ENCODE measurements at regions not wholly inside any gene's neighbourhood (a gene's known extent, or its start where the extent isn't known, plus 50 kb on each side); places are given as distances from the start of the nearest gene placed in this dataset.

- no peak for DNase-seq
Observed at GRCh38 chr2:221215487-221215886, 356.6 kb downstream of the EPHA4 start.

GRCh38 chr2:221216636-221217035 lies 355.5 kb downstream of the EPHA4 start:
- DNase-seq: no peak

DNA sequence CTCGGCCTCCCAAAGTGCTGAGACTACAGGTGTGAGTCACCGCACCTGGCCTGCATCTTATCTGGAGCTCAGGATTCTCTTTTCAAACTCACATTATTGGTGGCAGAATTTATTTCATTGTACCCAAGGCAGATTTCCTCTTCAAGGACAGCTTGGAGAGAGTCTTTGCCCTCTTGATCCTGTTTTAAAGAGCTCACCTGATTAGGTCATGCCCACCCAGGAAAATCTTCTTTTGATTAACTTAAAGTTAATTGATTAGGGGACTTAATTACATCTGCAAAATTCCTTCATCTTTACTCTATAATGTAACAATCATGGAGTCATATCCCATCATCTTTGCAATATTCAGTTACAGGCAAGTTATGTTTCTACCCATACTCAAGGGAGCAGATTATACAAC lies 346.4 kb downstream of the EPHA4 start:
- DNase-seq: no peak

GRCh38 chr2:221228214-221228769 lies 343.8 kb downstream of the EPHA4 start:
- no peak for DNase-seq

DNA sequence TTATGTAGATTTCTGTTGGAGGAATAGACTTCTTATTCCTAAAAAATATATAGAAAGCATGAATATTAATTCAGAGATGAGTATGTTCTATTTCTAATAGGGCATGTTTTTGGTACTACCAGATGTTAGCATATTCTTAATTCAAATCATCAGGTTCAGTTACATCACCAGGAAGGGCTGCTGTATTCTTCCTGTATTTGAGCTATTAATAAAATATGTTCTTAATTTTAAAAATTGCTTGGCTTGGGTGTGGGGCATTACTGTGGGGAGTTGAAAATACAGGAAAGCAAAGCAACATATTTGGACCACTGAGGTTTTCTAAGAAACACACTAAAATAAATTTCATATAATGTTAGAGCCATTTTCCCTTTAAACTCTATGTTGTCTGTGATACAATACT lies 343.0 kb downstream of the EPHA4 start:
- no peak for DNase-seq

GRCh38 chr2:221231511-221231910 lies 340.6 kb downstream of the EPHA4 start:
- DNase-seq: no peak

GRCh38 chr2:221235941-221236340 lies 336.2 kb downstream of the EPHA4 start:
- no peak for DNase-seq

- DNase-seq: no peak
Observed at GRCh38 chr2:221241072-221241471, 331.0 kb downstream of the EPHA4 start.

- no peak for DNase-seq
Observed at GRCh38 chr2:221243771-221244170, 328.3 kb downstream of the EPHA4 start.

DNA sequence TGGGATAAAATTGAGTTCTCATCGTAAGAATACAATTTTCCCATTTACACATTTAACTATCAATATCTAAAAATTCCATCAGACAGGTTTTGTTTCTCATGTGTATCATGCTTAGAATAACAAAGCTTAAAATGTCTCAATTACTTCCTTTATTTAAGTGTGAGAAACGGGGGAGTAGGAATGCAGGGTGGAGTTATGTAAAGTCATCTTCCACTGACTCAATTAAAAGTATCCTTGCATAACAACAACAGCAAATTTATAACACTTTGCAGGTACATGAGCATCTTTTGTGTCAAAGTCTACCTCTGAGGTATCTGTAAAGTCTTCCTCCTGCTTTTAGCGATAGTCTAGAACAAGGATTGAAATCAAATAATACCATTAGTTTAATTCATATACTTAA lies 327.1 kb downstream of the EPHA4 start:
- DNase-seq: no peak

GRCh38 chr2:221245772-221246171 lies 326.3 kb downstream of the EPHA4 start:
- no peak for DNase-seq

GRCh38 chr2:221254299-221254698 lies 317.8 kb downstream of the EPHA4 start:
- DNase-seq: no peak

DNA sequence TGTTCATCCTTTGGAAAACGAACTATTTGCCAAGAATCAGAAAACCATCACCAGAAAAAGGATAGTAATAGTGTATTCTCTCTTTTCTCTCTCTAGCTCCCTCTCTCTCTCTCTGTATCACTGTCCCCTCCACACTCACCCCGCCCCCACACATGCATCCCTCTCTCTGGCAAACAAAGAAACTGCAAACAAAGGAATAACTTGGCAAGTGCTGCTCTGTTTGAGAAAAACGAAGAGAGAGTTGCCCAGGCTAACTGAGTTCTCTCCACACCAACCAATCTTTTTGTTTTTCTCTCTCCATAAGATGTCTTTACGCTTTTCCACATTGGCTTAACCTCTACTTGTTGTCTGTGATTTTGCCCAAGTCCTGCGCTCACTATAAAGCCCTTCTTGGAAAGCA lies 316.2 kb downstream of the EPHA4 start:
- no peak for DNase-seq

DNA sequence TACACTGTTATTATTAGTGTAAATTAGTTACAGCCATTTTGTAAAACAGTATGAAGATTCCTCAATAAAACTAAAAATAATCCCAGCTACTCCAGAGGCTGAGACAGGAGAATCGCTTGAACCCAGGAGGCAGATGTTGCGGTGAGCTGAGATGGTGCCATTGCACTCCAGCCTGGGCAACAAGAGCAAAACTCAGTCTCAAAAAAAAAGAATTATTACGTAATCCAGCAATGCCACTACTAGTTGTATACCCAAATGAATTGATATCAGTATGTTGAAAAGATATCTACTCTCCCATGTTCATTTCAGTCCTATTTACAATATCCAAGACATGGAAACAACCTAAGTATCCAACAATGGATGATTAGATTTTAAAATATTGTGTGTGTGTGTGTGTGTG lies 313.6 kb downstream of the EPHA4 start:
- no peak for DNase-seq

GRCh38 chr2:221262651-221263050 lies 309.5 kb downstream of the EPHA4 start:
- DNase-seq: no peak

- no peak for DNase-seq
Observed at GRCh38 chr2:221263573-221263972, 308.5 kb downstream of the EPHA4 start.

GRCh38 chr2:221264318-221264717 lies 307.8 kb downstream of the EPHA4 start:
- no peak for DNase-seq

GRCh38 chr2:221267773-221268425 lies 304.2 kb downstream of the EPHA4 start:
- DNase-seq: no peak

DNA sequence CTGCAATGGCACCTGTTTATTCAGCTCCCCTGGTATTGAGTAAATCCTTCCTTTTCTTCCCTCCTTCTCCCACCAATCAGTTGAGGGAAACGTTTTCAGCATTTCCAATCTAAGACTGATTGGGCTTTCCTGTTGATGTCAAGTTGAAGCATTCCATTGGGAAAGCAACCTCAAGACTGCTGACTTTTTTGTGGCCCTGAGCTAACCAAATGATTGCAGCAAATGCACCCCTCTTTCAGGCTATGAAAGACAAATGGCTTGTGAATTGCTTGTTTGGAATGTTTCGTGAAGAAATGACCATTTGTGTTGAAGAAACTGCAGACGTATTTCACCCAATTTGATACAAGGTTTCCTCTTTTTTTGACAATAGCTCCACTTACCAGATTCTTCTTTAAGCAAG lies 303.5 kb downstream of the EPHA4 start:
- no peak for DNase-seq

DNA sequence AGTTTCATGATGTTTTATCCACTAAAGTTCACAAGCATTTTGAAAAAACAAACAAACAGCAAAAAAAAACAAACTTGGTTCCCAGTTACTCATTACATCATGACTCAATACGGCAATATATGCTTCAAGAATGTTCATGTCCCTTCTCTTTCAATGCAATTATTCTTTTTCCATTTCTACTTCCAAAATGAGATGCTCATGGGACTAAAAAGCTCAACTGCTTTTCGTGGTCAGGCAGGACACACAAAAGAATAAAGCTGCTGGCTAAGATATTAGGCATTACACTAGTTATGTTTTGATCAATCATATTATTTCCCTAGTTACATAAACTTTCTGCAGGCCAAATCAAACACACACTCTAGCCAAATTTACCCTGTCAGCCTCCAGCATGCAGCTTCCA lies 301.3 kb downstream of the EPHA4 start:
- DNase-seq: no peak

GRCh38 chr2:221272729-221273128 lies 299.4 kb downstream of the EPHA4 start:
- DNase-seq: no peak

DNA sequence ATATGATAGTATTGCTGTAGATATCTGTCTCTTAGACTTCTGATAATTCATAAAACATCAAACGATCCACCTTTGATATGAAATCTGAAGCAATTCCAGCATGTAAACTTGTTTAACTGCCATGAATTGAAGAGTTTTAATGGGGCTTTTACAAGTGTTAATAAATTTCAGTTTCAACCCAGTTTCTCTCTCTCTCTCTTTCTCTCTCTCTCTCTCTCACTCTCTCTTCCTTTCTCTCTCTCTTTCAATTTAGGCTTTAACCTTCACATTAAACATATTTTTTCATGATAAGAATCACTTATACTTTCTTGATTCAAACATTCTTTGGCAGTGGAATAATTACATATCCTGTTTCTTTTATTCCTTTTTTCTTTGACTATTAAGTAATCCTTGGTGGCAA lies 296.1 kb downstream of the EPHA4 start:
- no peak for DNase-seq

GRCh38 chr2:221276601-221277000 lies 295.5 kb downstream of the EPHA4 start:
- no peak for DNase-seq

DNA sequence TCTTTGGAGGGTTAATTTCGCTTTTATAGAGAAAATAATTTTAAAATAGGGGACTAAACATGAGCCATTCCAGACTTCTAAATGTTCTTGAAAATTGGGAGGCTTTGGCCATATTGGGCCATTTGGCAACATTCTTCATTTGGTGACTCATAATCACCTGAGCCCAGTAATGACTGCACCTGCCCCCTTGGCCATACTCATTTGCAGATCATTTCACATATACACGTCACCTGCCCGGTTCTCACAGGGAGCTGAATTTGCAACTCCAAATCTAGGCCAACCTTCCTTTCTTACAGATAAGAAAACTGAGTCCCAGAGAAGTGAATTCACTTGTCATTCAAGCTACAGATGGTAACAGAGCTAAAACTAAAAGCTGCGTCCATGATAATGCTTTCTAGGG lies 289.7 kb downstream of the EPHA4 start:
- DNase-seq: no peak

DNA sequence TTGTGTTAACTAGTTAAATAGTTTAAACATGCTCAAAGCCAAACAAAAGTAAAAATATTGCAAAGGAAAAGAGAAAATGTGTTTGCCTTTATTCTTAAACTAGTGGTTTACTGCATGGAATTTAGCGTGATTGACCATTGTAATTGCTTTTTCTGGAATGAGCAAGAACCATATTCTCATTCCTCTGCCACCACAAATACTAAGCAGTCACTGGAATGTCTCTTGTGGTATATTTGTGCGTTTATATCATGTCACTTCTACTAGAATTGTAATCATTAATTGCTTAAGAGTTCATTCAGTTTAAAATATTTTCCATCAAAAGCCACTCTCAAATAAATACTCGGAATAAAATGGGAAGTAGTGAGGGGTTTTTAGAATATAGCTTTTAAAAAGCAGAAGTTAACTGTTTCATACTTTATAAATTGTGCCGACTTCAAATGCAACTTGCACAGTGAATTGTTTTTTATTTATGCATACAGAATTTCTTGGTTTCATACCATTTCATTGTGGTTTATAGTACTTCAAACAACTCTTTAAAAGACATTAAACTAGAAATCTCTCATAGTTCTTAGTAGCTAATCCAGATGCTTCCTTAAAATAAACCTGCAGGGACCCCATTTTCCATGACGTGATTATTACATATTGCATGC lies 288.1 kb downstream of the EPHA4 start:
- DNase-seq: no peak
